ENCODE measurements at regions not wholly inside any gene's neighbourhood (a gene's known extent, or its start where the extent isn't known, plus 50 kb on each side); places are given as distances from the start of the nearest gene placed in this dataset.
"Not testable (repeated sequence)": the region's sequence is repeated elsewhere in the genome, so short reads cannot be mapped to it uniquely, and the experiment has no call there.

- no peak for DNase-seq (ENCODE audit: low spot score)
Measured at GRCh38 chrX:102784550-102784949, 64.0 kb downstream of the GPRASP3 start.

GRCh38 chrX:102787283-102787682, 66.7 kb downstream of the GPRASP3 start:
- no peak for DNase-seq (ENCODE audit: low spot score)

- DNase-seq (ENCODE audit: low spot score) = no peak
Measured at GRCh38 chrX:102808336-102808735, 87.8 kb downstream of the GPRASP3 start.

GRCh38 chrX:102818269-102818668, 97.7 kb downstream of the GPRASP3 start:
- DNase-seq (ENCODE audit: low spot score) = not testable (repeated sequence)

DNA sequence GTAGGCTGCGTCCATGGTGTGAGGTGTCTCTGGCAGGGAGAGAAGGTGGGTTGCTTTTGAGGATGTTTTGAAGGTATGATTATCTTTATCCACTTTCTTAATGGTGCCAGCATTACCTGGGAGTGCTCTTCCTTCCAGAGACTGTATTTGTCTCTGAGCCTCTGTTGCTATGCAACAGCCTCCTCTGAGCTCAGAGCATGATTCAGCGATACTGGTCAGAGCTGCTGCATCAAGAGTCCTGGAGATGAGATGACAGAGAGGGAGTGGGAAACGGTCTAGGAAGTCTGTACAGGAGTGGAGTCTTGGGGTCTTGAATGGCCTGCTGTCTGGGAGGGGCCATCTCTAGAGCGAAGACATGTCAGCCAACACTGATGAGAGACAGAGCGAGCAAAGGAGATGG, 104.4 kb upstream of the RAB40AL start:
- DNase-seq (ENCODE audit: low spot score) = no peak

GRCh38 chrX:102833136-102833535, 103.9 kb upstream of the RAB40AL start:
- no peak for DNase-seq (ENCODE audit: low spot score)

DNA sequence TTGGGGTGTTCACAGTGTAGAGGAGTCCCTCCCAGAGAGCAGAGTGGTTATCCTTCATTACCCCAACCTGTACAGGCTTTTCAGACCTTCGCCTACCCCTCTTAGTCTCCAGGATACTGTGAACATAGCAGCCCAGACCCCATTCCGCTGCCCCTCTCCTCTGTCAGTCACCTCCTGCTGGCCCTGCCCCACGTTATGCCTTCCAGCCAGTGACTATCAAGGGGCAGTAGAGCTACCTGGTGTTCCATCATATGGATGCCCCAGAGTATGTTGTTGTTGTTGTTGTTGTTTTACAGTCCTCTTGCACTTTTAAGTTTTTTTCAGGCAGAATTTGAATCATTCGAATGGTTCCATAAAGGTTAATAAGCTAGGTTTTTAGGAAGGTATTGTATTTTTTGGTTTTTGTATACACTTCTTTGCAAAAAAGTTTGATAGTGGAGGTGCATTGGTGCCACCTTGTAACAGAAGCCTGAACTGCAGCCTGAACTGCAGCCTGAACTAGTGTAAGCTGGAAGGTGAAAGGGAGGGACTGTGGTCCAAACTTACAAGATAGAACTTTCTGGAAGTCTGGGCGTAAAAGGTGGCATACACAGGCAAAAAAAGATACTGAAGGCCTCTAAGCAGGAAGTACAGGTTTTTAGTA, 101.4 kb upstream of the RAB40AL start:
- DNase-seq (ENCODE audit: low spot score) = no peak

DNA sequence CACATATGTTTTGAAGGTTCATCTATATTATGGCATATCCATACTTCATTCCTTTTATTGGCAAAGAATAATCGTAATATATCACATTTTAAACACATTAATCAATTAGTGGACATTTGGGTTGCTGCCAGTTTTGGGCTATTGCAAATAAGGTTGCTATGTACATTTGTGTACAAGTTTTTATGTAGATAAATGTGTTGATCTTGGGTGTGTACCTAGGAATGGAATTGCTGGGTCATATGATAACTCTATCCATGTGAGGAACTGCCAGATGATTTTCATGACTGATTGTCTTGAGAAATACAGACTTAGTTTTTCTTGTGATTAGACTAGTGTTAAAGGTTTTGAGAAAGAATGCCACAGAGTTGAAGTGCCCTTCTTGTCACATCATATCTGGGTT, 99.2 kb upstream of the RAB40AL start:
- DNase-seq (ENCODE audit: low spot score) = no peak

- no peak for DNase-seq (ENCODE audit: low spot score)
Measured at GRCh38 chrX:102840871-102841705, 96.0 kb upstream of the RAB40AL start.

DNA sequence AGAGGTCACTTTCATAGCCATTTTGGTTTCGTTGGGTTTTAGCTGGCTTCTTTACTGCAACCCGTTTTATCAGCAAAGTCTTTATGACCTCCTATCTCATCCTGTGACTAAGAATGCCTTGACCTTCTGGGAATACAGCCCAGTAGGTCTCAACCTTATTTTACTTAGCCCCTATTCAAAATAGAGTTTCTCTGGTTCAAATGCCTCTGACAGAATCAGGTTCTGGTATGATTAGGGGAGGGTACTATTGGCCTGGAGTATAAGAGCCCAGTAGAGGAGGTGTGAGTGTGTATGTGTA, 95.4 kb upstream of the RAB40AL start:
- DNase-seq (ENCODE audit: low spot score) = no peak

- no peak for DNase-seq (ENCODE audit: low spot score)
Measured at GRCh38 chrX:102845020-102845419, 92.1 kb upstream of the RAB40AL start.

DNA sequence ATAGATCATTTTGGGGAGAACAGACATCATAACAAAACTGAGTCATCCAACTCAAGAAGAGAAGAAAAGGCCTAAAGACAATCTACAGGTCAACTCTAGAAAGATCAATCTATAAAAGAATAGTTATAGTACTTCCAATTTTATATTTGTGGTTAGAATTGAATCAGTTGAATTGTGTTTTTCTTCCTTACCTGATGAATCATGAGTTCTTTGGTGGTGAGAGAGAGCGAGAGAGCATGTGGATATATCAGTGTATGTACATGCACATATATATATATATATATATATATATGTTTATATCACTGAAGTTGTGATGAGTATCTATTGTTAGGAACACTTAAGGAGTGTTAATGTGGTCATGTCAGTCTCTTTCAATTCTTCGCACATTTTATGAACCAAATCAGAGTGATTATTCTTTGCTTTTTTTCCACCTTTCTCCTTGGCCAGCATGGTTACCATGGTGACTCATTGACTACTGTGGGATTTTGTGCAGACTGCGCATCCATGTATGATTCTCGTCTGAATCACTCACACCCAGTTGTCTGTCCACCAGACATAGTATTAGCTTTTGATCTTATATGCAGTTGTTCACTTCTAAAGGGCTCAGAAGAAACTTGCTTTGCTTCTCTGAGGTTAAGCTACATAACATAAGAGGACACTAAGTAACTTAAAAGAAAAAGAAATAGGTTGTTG, 90.4 kb upstream of the RAB40AL start:
- DNase-seq (ENCODE audit: low spot score) = no peak

- DNase-seq (ENCODE audit: low spot score) = no peak
Measured at GRCh38 chrX:102847362-102847761, 89.7 kb upstream of the RAB40AL start.

DNA sequence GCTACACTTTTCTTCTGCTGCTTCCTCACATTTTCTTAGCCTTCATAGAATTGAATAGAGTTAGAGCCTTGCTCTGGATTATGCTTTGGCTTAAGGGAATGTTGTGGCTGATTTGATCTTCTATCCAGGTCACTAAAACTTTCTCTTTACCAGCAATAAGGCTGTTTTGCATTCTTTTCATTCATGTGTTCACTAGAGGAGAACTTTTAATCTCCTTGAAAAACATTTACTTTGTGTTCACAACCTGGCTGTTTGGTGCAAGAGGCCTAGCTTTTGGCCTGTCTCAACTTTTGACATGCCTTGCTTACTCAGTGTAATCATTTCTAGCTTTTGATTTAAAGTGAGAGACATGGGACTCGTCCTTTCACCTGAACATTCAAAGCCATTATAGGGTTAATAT, 87.7 kb upstream of the RAB40AL start:
- no peak for DNase-seq (ENCODE audit: low spot score)

GRCh38 chrX:102858826-102859549, 78.1 kb upstream of the RAB40AL start:
- DNase-seq (ENCODE audit: low spot score) = not testable (repeated sequence)

GRCh38 chrX:102859550-102859871, 77.6 kb upstream of the RAB40AL start:
- no peak for DNase-seq (ENCODE audit: low spot score)

DNA sequence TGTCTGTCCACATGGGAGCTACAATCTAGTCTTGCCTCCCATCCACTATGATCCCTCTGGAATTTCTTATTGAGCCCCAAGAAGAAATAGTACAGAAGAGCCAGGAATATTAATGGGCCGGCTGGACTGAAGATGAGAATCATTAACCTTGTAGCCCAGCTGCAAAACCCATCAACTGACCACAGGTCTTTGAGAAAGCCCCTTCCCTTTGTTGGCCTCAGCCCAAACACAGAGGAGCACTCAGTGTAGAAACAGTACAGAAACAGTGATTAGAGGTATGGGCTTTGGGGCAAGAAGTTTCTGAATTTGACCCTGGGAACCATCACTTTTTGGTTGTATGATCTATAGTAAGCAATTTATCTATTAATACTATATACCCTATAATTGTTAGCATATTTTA, 76.8 kb upstream of the RAB40AL start:
- DNase-seq (ENCODE audit: low spot score) = no peak

DNA sequence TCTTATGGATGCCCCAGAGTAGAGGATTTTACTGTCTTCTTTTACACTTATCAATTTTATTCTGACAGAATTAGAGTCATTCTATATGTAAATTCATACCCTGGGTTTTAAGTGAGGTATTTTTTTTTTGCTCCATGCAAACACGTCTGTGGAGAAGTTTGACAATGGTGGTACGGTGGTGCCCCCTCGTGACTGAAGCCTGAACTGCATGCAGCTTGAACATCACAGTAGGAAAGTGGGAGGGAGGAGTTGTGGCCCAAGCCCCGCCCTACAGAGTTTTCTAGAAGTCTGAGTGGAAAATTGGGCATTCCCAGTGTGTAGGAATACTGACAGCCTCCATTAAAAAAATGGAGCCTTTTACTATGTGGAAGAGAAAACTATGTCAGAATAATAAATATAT, 73.3 kb upstream of the RAB40AL start:
- DNase-seq (ENCODE audit: low spot score) = peak; percentile 65

DNA sequence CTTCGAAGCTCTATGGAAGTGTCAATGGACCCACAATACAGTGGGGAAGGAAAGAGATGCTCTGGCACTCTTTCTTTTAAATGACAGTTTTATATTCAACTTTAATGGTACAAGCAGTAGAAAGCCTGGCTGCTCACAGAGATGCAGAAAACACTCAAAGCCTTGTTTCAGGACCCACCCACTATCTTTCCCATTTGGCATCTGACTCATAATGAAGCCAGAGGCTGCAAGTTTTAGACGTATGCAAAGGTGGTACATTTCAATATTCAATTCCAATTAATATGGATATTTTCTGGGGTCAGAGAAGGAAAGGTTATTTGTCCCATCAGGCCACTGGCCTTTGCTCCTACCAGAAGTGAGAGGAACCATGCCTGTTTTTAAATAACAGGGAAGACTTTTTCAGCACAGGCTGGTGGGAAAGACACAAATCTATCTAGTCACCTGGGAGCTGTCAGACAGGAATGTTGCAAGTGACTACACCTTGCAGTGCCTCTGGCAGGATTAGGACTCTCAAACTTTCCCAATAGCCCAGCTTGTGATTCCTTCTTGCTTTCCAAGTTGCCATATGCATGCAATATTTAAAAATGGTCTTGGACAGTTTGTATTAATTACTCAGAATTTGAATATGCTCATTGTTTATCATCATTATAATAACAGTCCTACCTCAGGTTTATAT, 70.0 kb upstream of the RAB40AL start:
- DNase-seq (ENCODE audit: low spot score) = no peak

DNA sequence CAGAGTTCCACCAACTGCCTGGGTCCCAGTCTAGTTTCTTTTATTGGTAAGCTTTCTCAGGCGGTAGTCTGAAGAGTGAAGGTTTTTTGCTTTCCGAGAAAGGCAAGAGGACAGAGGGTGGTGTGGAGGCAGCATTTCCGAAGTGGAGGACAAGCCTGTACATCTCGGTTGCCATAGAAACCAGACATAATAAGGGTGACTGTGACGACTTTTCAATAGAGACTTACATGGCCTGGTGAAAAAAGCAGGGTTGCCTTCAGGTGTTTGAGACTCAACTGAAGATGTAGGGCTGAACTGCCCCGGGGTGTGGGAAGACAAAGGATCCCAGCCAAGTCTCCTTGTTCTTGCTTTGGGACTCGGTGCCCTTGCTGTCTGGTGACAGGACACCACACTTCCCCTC, 53.6 kb upstream of the RAB40AL start:
- DNase-seq (ENCODE audit: low spot score) = no peak
